Calu3 (cell line): ENCODE measurements at regions not wholly inside any gene's neighbourhood (a gene's known extent, or its start where the extent isn't known, plus 50 kb on each side); places are given as distances from the start of the nearest gene placed in this dataset.

ENCODE experiments used
- BruUV-seq: library from RNA; stranded (reverse); fragments of 400-500 nt; replicated peaks from 2 replicates; lab custom pipeline; 2021; lab: Mats Ljungman, UMichigan
- CTCF ChIA-PET: fragments of 300-600 bp; sonication (Branson Sonifier 250); formaldehyde crosslinking; loops from one replicate; lab custom pipeline; 2022; ENCODE audit warnings: antibody characterized with exemption; lab: Charles Lee
- DNase-seq: peaks from one replicate; pipeline ENCODE4 v3.0.0; 2022
- H3K27ac Mint-ChIP-seq: one replicate; pipeline ENCODE4 v1.8.0; 2022; ENCODE audit warnings: mixed read lengths; ENCODE audit not compliant: unreplicated experiment
- H3K27me3 Mint-ChIP-seq: one replicate; pipeline ENCODE4 v1.8.0; 2022; ENCODE audit warnings: mixed read lengths; ENCODE audit not compliant: unreplicated experiment
- H3K36me3 Mint-ChIP-seq: one replicate; pipeline ENCODE4 v1.8.0; 2022; ENCODE audit warnings: mild to moderate bottlenecking, moderate library complexity, mixed read lengths; ENCODE audit not compliant: insufficient read depth, unreplicated experiment
- H3K4me1 Mint-ChIP-seq: one replicate; pipeline ENCODE4 v1.8.0; 2022; ENCODE audit warnings: mild to moderate bottlenecking, low read depth, mixed read lengths; ENCODE audit not compliant: unreplicated experiment
- H3K4me3 Mint-ChIP-seq: one replicate; pipeline ENCODE4 v1.8.0; 2022; ENCODE audit warnings: mild to moderate bottlenecking, low read depth, moderate library complexity, mixed read lengths; ENCODE audit not compliant: unreplicated experiment
- H3K9me3 Mint-ChIP-seq: one replicate; pipeline ENCODE4 v1.8.0; 2022; ENCODE audit warnings: low read depth, mixed read lengths; ENCODE audit not compliant: unreplicated experiment
- CTCF ChIP-seq: fragments of 200-600 bp; IDR thresholded peaks from one replicate; pipeline ENCODE4 v1.8.0; 2022; ENCODE audit warnings: antibody characterized with exemption; ENCODE audit not compliant: unreplicated experiment
- intact Hi-C: fragments of 100-400 bp; cut with micrococcal nuclease; formaldehyde crosslinking; loops from one replicate; pipeline ENCODE4 v1.10.0; 2022; ENCODE audit not compliant: unreplicated experiment

GRCh38 chr10:9305018-9305655, 1250.6 kb downstream of the GATA3 start:
- Mint-ChIP-seq H3K9me3 (no peaks in the 10 kb centered on the region), H3K4me3 (no peak overlapping the region), H3K36me3 (no peaks in the 10 kb centered on the region), H3K27ac (no peak overlapping the region), H3K4me1 (peaks cover 7% of the 10 kb centered on the region), H3K27me3 (peaks cover 34% of the 10 kb centered on the region)
- CTCF ChIA-PET: interaction anchor here (1.8 kb wide), 1 partner anchor 1780 kb away, joined by 4 read pairs; no protein-coding TSS in a partner anchor
- no TSS peak for BruUV-seq
- intact Hi-C loops: loop anchor here (1.0 to 10.0 kb wide), 3 partner anchors 230 to 1780 kb away; no protein-coding TSS in a partner anchor
- DNase-seq: no peak
- TF ChIP-seq CTCF: peak; percentile 25

- CTCF ChIA-PET: interaction anchor here (0.6 to 0.7 kb wide), 4 partner anchors 252 to 1772 kb away, joined by 3 to 6 read pairs (median 4); no protein-coding TSS in a partner anchor
- H3K9me3 Mint-ChIP-seq: no peaks in the 10 kb centered on the region
- TF ChIP-seq CTCF: no peak
- no peak overlapping the region for H3K4me3 Mint-ChIP-seq
- no peaks in the 10 kb centered on the region for H3K4me1 Mint-ChIP-seq
- no peak for DNase-seq
- H3K27me3 Mint-ChIP-seq: peaks cover 26% of the 10 kb centered on the region
- H3K27ac Mint-ChIP-seq: no peak overlapping the region
- intact Hi-C loops: no loop called here
- H3K36me3 Mint-ChIP-seq: no peaks in the 10 kb centered on the region
- no TSS peak for BruUV-seq
Observed at GRCh38 chr10:9311702-9312499, 1257.4 kb downstream of the GATA3 start.

GRCh38 chr10:9315292-9315691, 1260.8 kb downstream of the GATA3 start:
- H3K27ac Mint-ChIP-seq: no peak overlapping the region
- CTCF ChIA-PET: no interaction called here
- H3K36me3 Mint-ChIP-seq: no peaks in the 10 kb centered on the region
- no peak overlapping the region for H3K4me3 Mint-ChIP-seq
- no peak for DNase-seq
- H3K4me1 Mint-ChIP-seq: no peaks in the 10 kb centered on the region
- TF ChIP-seq CTCF: no peak
- H3K27me3 Mint-ChIP-seq: peaks cover 35% of the 10 kb centered on the region
- BruUV-seq: no TSS peak
- intact Hi-C loops: no loop called here
- H3K9me3 Mint-ChIP-seq: no peaks in the 10 kb centered on the region

- intact Hi-C loops: loop anchor here (2.0 kb wide), 1 partner anchor 1939 kb away; no protein-coding TSS in a partner anchor
- no peak for DNase-seq
- H3K27me3 Mint-ChIP-seq: peaks cover 32% of the 10 kb centered on the region
- CTCF ChIA-PET: no interaction called here
- BruUV-seq: no TSS peak
- H3K27ac Mint-ChIP-seq: no peak overlapping the region
- no peaks in the 10 kb centered on the region for H3K36me3 Mint-ChIP-seq
- no peak overlapping the region for H3K4me3 Mint-ChIP-seq
- no peaks in the 10 kb centered on the region for H3K4me1 Mint-ChIP-seq
- peaks cover 3% of the 10 kb centered on the region for H3K9me3 Mint-ChIP-seq
- TF ChIP-seq CTCF: peak; percentile 52
Observed at GRCh38 chr10:9331583-9332008, 1277.1 kb downstream of the GATA3 start.
